Left cardiac atrium (tissue), 4 donors: ENCODE measurements at regions not wholly inside any gene's neighbourhood (a gene's known extent, or its start where the extent isn't known, plus 50 kb on each side); places are given as distances from the start of the nearest gene placed in this dataset.
A peak's percentile ranks its signal among the peaks of the same experiment; 100 is the strongest.

Experiments used
- ATAC-seq, 2 donors: fragments of 200-7000 bp; cut with Tn5 transposase; one replicate each; pipeline ENCODE4 v1.9.1; 2020; ENCODE audit warnings: mild to moderate bottlenecking in 2 of 2, moderate library complexity in 2 of 2
- DNase-seq: peaks from one replicate; pipeline ENCODE4 v3.0.0-alpha.2; 2020
- intact Hi-C, 2 donors: fragments of 100-400 bp; cut with DNase I; formaldehyde crosslinking; loops; one replicate each; pipeline versions ENCODE4 v1.14.1 to v1.15.1; 2022 to 2023
- donor health status: DM: no; HTN: yes; CAD: no.
- donor health status: DM: no; HTN: yes; CAD: no; lungs with severe emphysema.
- donor health status: DM: yes; HTN: yes; CAD: no.
- donor health status: Dilated cardiomyopathy.

- DNase-seq = no peak
- no peak for ATAC-seq
- intact Hi-C loops = no loop called here
Measured at GRCh38 chr3:117135207-117135606, 425.6 kb downstream of the TUSC7 start.

- ATAC-seq (no peak), DNase-seq (no peak)
- intact Hi-C loops = no loop called here
Measured at GRCh38 chr3:117136003-117136402, 426.4 kb downstream of the TUSC7 start.

- ATAC-seq (no peak), DNase-seq (no peak)
- intact Hi-C loops = no loop called here
Measured at GRCh38 chr3:117137065-117137464, 427.5 kb downstream of the TUSC7 start.

- no peak for ATAC-seq
- intact Hi-C loops = no loop called here
- no peak for DNase-seq
Measured at GRCh38 chr3:117139681-117140080, 430.1 kb downstream of the TUSC7 start.

- intact Hi-C loops = no loop called here
- no peak for ATAC-seq
- DNase-seq = no peak
Measured at GRCh38 chr3:117141812-117142211, 432.2 kb downstream of the TUSC7 start.

GRCh38 chr3:117144853-117145252 is 435.3 kb downstream of the TUSC7 start:
- peak; percentile 30 to 39 for ATAC-seq
- intact Hi-C loops = no loop called here
- DNase-seq = no peak

GRCh38 chr3:117145677-117146076 is 436.1 kb downstream of the TUSC7 start:
- no peak for ATAC-seq
- intact Hi-C loops = no loop called here
- DNase-seq = no peak

- DNase-seq = no peak
- intact Hi-C loops = no loop called here
- ATAC-seq = no peak
Measured at GRCh38 chr3:117146571-117146970, 437.0 kb downstream of the TUSC7 start.

- DNase-seq = no peak
- ATAC-seq = no peak
- intact Hi-C loops = no loop called here
Measured at GRCh38 chr3:117149584-117149983, 440.0 kb downstream of the TUSC7 start.

- intact Hi-C loops = no loop called here
- ATAC-seq = no peak
- no peak for DNase-seq
Measured at GRCh38 chr3:117150628-117151027, 441.0 kb downstream of the TUSC7 start.

- intact Hi-C loops = no loop called here
Measured at GRCh38 chr3:117160176-117160575, 450.6 kb downstream of the TUSC7 start.

GRCh38 chr3:117161816-117162215 is 452.2 kb downstream of the TUSC7 start:
- no peak for ATAC-seq
- no peak for DNase-seq
- intact Hi-C loops = no loop called here

More at GRCh38 chr3:117160176-117160575, 450.6 kb downstream of the TUSC7 start:
- ATAC-seq = no peak
- no peak for DNase-seq

- intact Hi-C loops = no loop called here
- DNase-seq = no peak
- no peak for ATAC-seq
Measured at GRCh38 chr3:117165176-117165575, 455.6 kb downstream of the TUSC7 start.

GRCh38 chr3:117165601-117166051 is 456.0 kb downstream of the TUSC7 start:
- intact Hi-C loops = no loop called here
- DNase-seq (no peak), ATAC-seq (no peak)

- ATAC-seq (no peak), DNase-seq (no peak)
- intact Hi-C loops = no loop called here
Measured at GRCh38 chr3:117168896-117169295, 459.3 kb downstream of the TUSC7 start.

- ATAC-seq = no peak
- intact Hi-C loops = no loop called here
- DNase-seq = no peak
Measured at GRCh38 chr3:117170094-117170493, 460.5 kb downstream of the TUSC7 start.

- intact Hi-C loops = no loop called here
- ATAC-seq = no peak
- DNase-seq = no peak
Measured at GRCh38 chr3:117171124-117171523, 461.5 kb downstream of the TUSC7 start.

- DNase-seq = no peak
- intact Hi-C loops = no loop called here
- ATAC-seq = no peak
Measured at GRCh38 chr3:117172426-117172825, 462.8 kb downstream of the TUSC7 start.

GRCh38 chr3:117181222-117181621 is 471.6 kb downstream of the TUSC7 start:
- intact Hi-C loops = no loop called here
- no peak for ATAC-seq
- DNase-seq = no peak

GRCh38 chr3:117184574-117184973 is 475.0 kb downstream of the TUSC7 start:
- DNase-seq = no peak
- ATAC-seq = no peak
- intact Hi-C loops = no loop called here

GRCh38 chr3:117191245-117191644 is 481.7 kb downstream of the TUSC7 start:
- intact Hi-C loops = no loop called here
- ATAC-seq (no peak), DNase-seq (no peak)

- intact Hi-C loops = no loop called here
- no peak for ATAC-seq
- DNase-seq = no peak
Measured at GRCh38 chr3:117192888-117193287, 483.3 kb downstream of the TUSC7 start.
